A549 (cell line): ENCODE measurements at regions not wholly inside any gene's neighbourhood (a gene's known extent, or its start where the extent isn't known, plus 50 kb on each side); places are given as distances from the start of the nearest gene placed in this dataset.

Experiments used
- CTCF ChIP-seq: fragments of >200 bp; sonication (Bioruptor Twin); formaldehyde crosslinking; IDR thresholded peaks from 3 replicates; pipeline ENCODE4 v1.5.1; 2016
- EP300 ChIP-seq, 2 experiments: fragments of >200 bp; sonication (Bioruptor Twin); formaldehyde crosslinking; IDR thresholded peaks; 2 replicates in 1 of 2; 3 replicates in 1 of 2; pipeline ENCODE4 v1.6.1; 2016 to 2017
- GATA3 ChIP-seq: IDR thresholded peaks from 2 replicates; pipeline ENCODE4 v1.6.1; 2012; ENCODE audit warnings: borderline replicate concordance
- POLR2A ChIP-seq: IDR thresholded peaks from 2 replicates; pipeline ENCODE4 v1.6.1; 2012; ENCODE audit warnings: mild to moderate bottlenecking, low read length

- TF ChIP-seq EP300 (IDR thresholded peaks at IDR 0.05) (no peak), POLR2A (no peak), CTCF (no peak), GATA3 (no peak)
Measured at GRCh38 chr2:147772781-147773180, 72.0 kb upstream of the ACVR2A start.
